ENCODE measurements at regions not wholly inside any gene's neighbourhood (a gene's known extent, or its start where the extent isn't known, plus 50 kb on each side); places are given as distances from the start of the nearest gene placed in this dataset.

GRCh38 chr21:26273686-26274313, 103.2 kb upstream of the APP start:
- TF ChIP-seq, protein P1, sequence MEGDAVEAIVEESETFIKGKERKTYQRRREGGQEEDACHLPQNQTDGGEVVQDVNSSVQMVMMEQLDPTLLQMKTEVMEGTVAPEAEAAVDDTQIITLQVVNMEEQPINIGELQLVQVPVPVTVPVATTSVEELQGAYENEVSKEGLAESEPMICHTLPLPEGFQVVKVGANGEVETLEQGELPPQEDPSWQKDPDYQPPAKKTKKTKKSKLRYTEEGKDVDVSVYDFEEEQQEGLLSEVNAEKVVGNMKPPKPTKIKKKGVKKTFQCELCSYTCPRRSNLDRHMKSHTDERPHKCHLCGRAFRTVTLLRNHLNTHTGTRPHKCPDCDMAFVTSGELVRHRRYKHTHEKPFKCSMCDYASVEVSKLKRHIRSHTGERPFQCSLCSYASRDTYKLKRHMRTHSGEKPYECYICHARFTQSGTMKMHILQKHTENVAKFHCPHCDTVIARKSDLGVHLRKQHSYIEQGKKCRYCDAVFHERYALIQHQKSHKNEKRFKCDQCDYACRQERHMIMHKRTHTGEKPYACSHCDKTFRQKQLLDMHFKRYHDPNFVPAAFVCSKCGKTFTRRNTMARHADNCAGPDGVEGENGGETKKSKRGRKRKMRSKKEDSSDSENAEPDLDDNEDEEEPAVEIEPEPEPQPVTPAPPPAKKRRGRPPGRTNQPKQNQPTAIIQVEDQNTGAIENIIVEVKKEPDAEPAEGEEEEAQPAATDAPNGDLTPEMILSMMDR (IDR thresholded peaks at IDR 0.05), result no peak
- TF ChIP-seq POLR2AphosphoS5 (IDR thresholded peaks at IDR 0.05), result no peak

Measured in transverse colon (tissue), 4 donors.